ENCODE measurements at regions not wholly inside any gene's neighbourhood (a gene's known extent, or its start where the extent isn't known, plus 50 kb on each side); places are given as distances from the start of the nearest gene placed in this dataset.

DNA sequence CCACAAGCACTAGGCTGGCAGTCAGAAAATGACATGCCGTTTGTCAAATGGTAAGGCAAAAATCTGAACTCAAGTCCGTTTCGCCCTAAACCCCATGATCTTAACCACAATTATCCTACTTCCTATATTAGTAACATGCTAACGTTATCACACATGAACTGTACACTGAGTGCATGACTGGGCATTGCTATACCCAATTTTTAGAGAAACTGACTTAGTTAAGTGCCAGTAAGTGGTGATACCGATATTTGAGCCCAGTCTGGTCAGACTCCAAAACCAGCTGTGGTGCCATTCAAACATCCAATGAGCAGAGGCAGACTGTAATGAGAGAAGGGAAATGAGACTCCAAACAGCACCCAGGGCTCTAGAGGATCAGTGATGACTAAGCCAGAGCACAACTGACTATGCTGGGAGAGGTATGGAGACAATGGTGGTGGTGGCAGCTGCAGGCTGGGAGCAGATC lies 311.7 kb upstream of the PKDCC start:
- WGBS, 2 donors (ENCODE audit: low coverage in 1 of 2), result 56 to 90% methylated on average over 4 to 5 of the region's 5 CpGs
- ATAC-seq, result no peak
- H3K9me3 ChIP-seq, result no peaks in the 10 kb centered on the region

GRCh38 chr2:41736586-41736985 lies 311.2 kb upstream of the PKDCC start:
- no peaks in the 10 kb centered on the region for H3K4me1 ChIP-seq
- no peaks in the 10 kb centered on the region for H3K27me3 ChIP-seq
- no peaks in the 10 kb centered on the region for H3K36me3 ChIP-seq
- no peak overlapping the region for H3K27ac ChIP-seq
- ATAC-seq, result no peak
- H3K9me3 ChIP-seq, result no peaks in the 10 kb centered on the region
- 73 to 86% methylated on average over 1 to 3 of the region's 3 CpGs for WGBS, 2 donors (ENCODE audit: low coverage in 1 of 2)
- TF ChIP-seq POLR2A (IDR thresholded peaks at IDR 0.05) (no peak), POLR2AphosphoS5 (IDR thresholded peaks at IDR 0.05) (no peak), CTCF (IDR thresholded peaks at IDR 0.05) (no peak), EP300 (IDR thresholded peaks at IDR 0.05) (no peak)
- no peak overlapping the region for H3K4me3 ChIP-seq

More for the DNA sequence above, 311.7 kb upstream of the PKDCC start:
- TF ChIP-seq CTCF (IDR thresholded peaks at IDR 0.05) (no peak), EP300 (IDR thresholded peaks at IDR 0.05) (no peak), POLR2AphosphoS5 (IDR thresholded peaks at IDR 0.05) (no peak), POLR2A (IDR thresholded peaks at IDR 0.05) (no peak)
- H3K4me3 ChIP-seq, result no peak overlapping the region
- no peaks in the 10 kb centered on the region for H3K27me3 ChIP-seq
- no peak overlapping the region for H3K27ac ChIP-seq
- no peaks in the 10 kb centered on the region for H3K4me1 ChIP-seq
- H3K36me3 ChIP-seq, result no peaks in the 10 kb centered on the region

DNA sequence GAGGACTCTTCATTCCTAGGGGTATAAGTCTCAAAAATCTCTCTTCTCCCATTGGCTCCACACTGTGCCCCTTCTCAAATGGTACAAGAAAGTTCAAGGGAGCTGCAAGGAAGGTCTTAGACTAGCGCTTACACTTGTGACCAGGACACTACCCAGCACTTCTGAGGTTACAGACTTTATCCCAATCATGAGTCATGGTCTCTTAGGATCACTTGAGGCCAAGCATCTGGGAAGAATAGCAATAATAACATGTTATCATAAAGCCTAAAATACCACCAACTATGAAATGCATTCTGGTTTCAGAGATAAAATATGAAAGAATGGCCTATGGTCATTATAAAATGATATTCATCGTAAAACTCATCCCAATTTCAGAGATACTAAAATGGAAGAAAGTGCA lies 309.9 kb upstream of the PKDCC start:
- WGBS, 2 donors (ENCODE audit: low coverage in 1 of 2), result 76 to 82% methylated on average over 1 to 2 of the region's 2 CpGs

GRCh38 chr2:41741951-41742595 lies 305.7 kb upstream of the PKDCC start:
- no peak overlapping the region for H3K4me3 ChIP-seq
- 43 to 80% methylated on average over 2 of the region's 2 CpGs for WGBS, 2 donors (ENCODE audit: low coverage in 1 of 2)
- no peak overlapping the region for H3K27ac ChIP-seq
- no peaks in the 10 kb centered on the region for H3K9me3 ChIP-seq
- no peak for TF ChIP-seq EP300 (IDR thresholded peaks at IDR 0.05)
- TF ChIP-seq CTCF (IDR thresholded peaks at IDR 0.05), result no peak
- no peak for TF ChIP-seq POLR2AphosphoS5 (IDR thresholded peaks at IDR 0.05)
- TF ChIP-seq POLR2A (IDR thresholded peaks at IDR 0.05), result no peak
- no peaks in the 10 kb centered on the region for H3K36me3 ChIP-seq
- H3K4me1 ChIP-seq, result no peaks in the 10 kb centered on the region
- no peak for ATAC-seq
- H3K27me3 ChIP-seq, result no peaks in the 10 kb centered on the region

More for the DNA sequence above, 309.9 kb upstream of the PKDCC start:
- H3K27ac ChIP-seq, result no peak overlapping the region
- H3K4me1 ChIP-seq, result no peaks in the 10 kb centered on the region
- no peak for ATAC-seq
- no peaks in the 10 kb centered on the region for H3K9me3 ChIP-seq
- H3K4me3 ChIP-seq, result no peak overlapping the region
- TF ChIP-seq CTCF (IDR thresholded peaks at IDR 0.05), result no peak
- no peak for TF ChIP-seq EP300 (IDR thresholded peaks at IDR 0.05)
- TF ChIP-seq POLR2A (IDR thresholded peaks at IDR 0.05), result no peak
- TF ChIP-seq POLR2AphosphoS5 (IDR thresholded peaks at IDR 0.05), result no peak
- H3K27me3 ChIP-seq, result no peaks in the 10 kb centered on the region
- no peaks in the 10 kb centered on the region for H3K36me3 ChIP-seq

DNA sequence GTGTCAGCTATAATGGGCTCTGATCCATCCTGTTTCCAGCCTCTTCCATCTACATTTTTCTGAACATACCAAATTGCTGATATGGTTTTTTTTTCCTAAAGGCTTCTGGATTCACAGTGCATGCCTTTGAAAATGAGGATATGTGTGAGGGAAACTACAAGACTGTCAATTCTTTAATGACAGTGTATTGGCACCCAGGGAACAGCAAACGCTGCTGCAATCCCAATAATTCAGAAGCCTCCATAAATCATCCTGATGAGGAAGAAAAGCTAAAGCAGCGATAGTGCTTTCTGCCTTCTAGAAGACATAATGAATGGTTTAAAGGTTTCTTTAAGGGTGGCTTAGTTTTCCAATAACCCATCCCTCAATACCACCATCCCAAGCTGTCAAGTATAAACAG lies 304.5 kb upstream of the PKDCC start:
- H3K4me1 ChIP-seq, result no peaks in the 10 kb centered on the region
- TF ChIP-seq CTCF (IDR thresholded peaks at IDR 0.05) (no peak), POLR2A (IDR thresholded peaks at IDR 0.05) (no peak), EP300 (IDR thresholded peaks at IDR 0.05) (no peak), POLR2AphosphoS5 (IDR thresholded peaks at IDR 0.05) (no peak)
- WGBS, 2 donors (ENCODE audit: low coverage in 1 of 2), result 75% methylated on average over 2 of the region's 2 CpGs; no CpG with 5 or more reads in 1 of the 2 donors
- H3K27ac ChIP-seq, result no peak overlapping the region
- no peaks in the 10 kb centered on the region for H3K27me3 ChIP-seq
- H3K36me3 ChIP-seq, result no peaks in the 10 kb centered on the region
- no peak overlapping the region for H3K4me3 ChIP-seq
- no peak for ATAC-seq
- H3K9me3 ChIP-seq, result no peaks in the 10 kb centered on the region
